Naive thymus-derived CD8-positive, alpha-beta T cell (primary cell): ENCODE measurements at regions not wholly inside any gene's neighbourhood (a gene's known extent, or its start where the extent isn't known, plus 50 kb on each side); places are given as distances from the start of the nearest gene placed in this dataset.
A peak's percentile ranks its signal among the peaks of the same experiment; 100 is the strongest.

Source experiments
- ATAC-seq, 2 donors: fragments of 150-1000 bp; cut with Tn5 transposase in 1 of 2; sonication (Bioruptor Pico), chemical (Tn5 transposase) in 1 of 2; 1 replicate in 1 of 2; 2 replicates in 1 of 2; pipeline ENCODE4 v1.10.0; 2021; ENCODE audit warnings: mild to moderate bottlenecking in 2 of 2, moderate library complexity in 2 of 2
- POLR2A ChIA-PET: fragments of 350-600 bp; sonication (Branson Sonifier 250); formaldehyde crosslinking; loops from one replicate; lab custom pipeline; 2021; ENCODE audit warnings: antibody characterized with exemption; lab: Charles Lee
- DNase-seq, 10 donors: peaks; one replicate each; pipeline versions ENCODE4 v3.0.0 to v3.0.0-alpha.2; 2020 to 2022
- H3K27ac Mint-ChIP-seq, 10 donors: one replicate each; pipeline ENCODE4 v1.8.0; 2020 to 2022; ENCODE audit warnings: mild to moderate bottlenecking in 10 of 10, mixed read lengths in 10 of 10, moderate library complexity in 4 of 10, inconsistent platforms in 1 of 10
- H3K27me3 Mint-ChIP-seq, 5 donors: one replicate each; pipeline ENCODE4 v1.8.0; 2021 to 2022; ENCODE audit warnings: mixed read lengths in 5 of 5
- H3K36me3 Mint-ChIP-seq, 3 donors: one replicate each; pipeline ENCODE4 v1.8.0; 2020 to 2022; ENCODE audit warnings: mixed read lengths in 3 of 3, mild to moderate bottlenecking in 2 of 3, inconsistent platforms in 1 of 3
- H3K4me1 Mint-ChIP-seq, 4 donors: one replicate each; pipeline ENCODE4 v1.8.0; 2021 to 2022; ENCODE audit warnings: mixed read lengths in 4 of 4
- H3K4me3 Mint-ChIP-seq, 10 donors: one replicate each; pipeline ENCODE4 v1.8.0; 2020 to 2022; ENCODE audit warnings: mild to moderate bottlenecking in 10 of 10, mixed read lengths in 10 of 10, moderate library complexity in 6 of 10, inconsistent platforms in 1 of 10
- H3K9me3 Mint-ChIP-seq, 9 donors: one replicate each; pipeline ENCODE4 v1.8.0; 2020 to 2022; ENCODE audit warnings: mixed read lengths in 9 of 9, mild to moderate bottlenecking in 3 of 9, inconsistent platforms in 1 of 9, moderate library complexity in 1 of 9

GRCh38 chr1:30318413-30318812, 405.0 kb downstream of the MATN1 start:
- no peak for DNase-seq
- Mint-ChIP-seq H3K4me3 (no peak overlapping the region), H3K36me3 (no peaks in the 10 kb centered on the region), H3K9me3 (peaks cover 0 to 4% (median 0%) of the 10 kb centered on the region in 9 donors), H3K4me1 (no peaks in the 10 kb centered on the region), H3K27me3 (peaks cover 7 to 73% (median 30%) of the 10 kb centered on the region in 5 donors), H3K27ac (peak overlapping the region in 1 of 10 donors; percentile 8)
- POLR2A ChIA-PET, result no interaction called here
- ATAC-seq, result no peak

- Mint-ChIP-seq H3K4me1 (no peaks in the 10 kb centered on the region), H3K27me3 (peaks cover 7 to 73% (median 30%) of the 10 kb centered on the region in 5 donors), H3K27ac (no peak overlapping the region), H3K4me3 (no peak overlapping the region), H3K36me3 (no peaks in the 10 kb centered on the region), H3K9me3 (peaks cover 0 to 4% (median 0%) of the 10 kb centered on the region in 9 donors)
- POLR2A ChIA-PET, result no interaction called here
- DNase-seq (no peak), ATAC-seq (no peak)
These were observed 405.5 kb downstream of the MATN1 start for GRCh38 chr1:30317921-30318320.

GRCh38 chr1:30316056-30316455, 407.3 kb downstream of the MATN1 start:
- Mint-ChIP-seq H3K27me3 (peaks cover 8 to 70% (median 36%) of the 10 kb centered on the region in 5 donors), H3K4me1 (no peaks in the 10 kb centered on the region), H3K27ac (peak overlapping the region in 1 of 10 donors; percentile 34), H3K4me3 (no peak overlapping the region), H3K36me3 (no peaks in the 10 kb centered on the region), H3K9me3 (peaks cover 0 to 4% (median 0%) of the 10 kb centered on the region in 9 donors)
- POLR2A ChIA-PET, result no interaction called here
- DNase-seq (no peak), ATAC-seq (no peak)

DNA sequence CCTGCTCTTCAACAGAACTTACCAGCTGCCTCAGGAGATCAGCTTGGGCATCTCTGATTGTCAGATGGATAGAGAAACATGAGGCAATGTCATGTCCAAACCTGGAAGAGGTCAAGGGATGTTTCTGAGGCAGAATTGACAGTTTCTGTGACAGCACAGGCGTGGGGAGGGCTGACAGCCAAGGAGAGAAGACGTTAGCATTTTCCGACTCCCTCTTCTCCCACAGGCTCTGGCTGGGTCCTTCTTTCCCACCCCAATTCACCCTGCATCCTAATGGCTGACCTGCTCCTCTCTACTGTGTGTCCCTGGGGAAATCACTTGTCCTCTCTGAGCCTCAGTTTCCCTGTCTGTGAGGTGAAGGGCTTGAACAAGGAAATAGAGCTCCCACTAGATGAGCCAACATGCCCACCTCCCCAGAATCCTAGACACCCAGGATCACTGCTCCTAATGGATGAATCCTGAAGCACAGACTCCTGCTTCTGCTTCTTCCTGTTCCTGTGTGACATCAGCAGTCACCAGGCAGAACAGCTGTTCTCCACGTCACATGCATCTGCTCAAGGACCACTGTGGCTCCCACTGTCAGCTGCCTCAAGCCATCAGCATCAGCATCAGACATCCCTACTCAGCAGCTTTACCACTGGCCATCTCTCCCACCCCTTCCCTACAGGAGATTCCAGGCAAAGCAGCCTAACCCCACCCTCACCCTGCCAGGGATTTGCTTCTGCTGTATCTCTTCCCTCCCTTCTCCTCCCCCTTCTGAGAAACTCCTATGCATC, 408.0 kb downstream of the MATN1 start:
- Mint-ChIP-seq H3K27me3 (peaks cover 8 to 70% (median 37%) of the 10 kb centered on the region in 5 donors), H3K27ac (no peak overlapping the region), H3K9me3 (peaks cover 0 to 4% (median 0%) of the 10 kb centered on the region in 9 donors), H3K4me1 (no peaks in the 10 kb centered on the region), H3K4me3 (no peak overlapping the region), H3K36me3 (no peaks in the 10 kb centered on the region)
- DNase-seq (no peak), ATAC-seq (no peak)
- POLR2A ChIA-PET, result no interaction called here

GRCh38 chr1:30314591-30314990, 408.8 kb downstream of the MATN1 start:
- Mint-ChIP-seq H3K9me3 (peaks cover 0 to 4% (median 0%) of the 10 kb centered on the region in 9 donors), H3K27ac (no peak overlapping the region), H3K27me3 (peaks cover 8 to 63% (median 33%) of the 10 kb centered on the region in 5 donors), H3K36me3 (no peaks in the 10 kb centered on the region), H3K4me1 (no peaks in the 10 kb centered on the region), H3K4me3 (no peak overlapping the region)
- ATAC-seq, result no peak
- POLR2A ChIA-PET, result no interaction called here
- peak in 1 of 10 donors; percentile 2 for DNase-seq

- no peak for DNase-seq
- Mint-ChIP-seq H3K4me1 (no peaks in the 10 kb centered on the region), H3K27ac (no peak overlapping the region), H3K4me3 (no peak overlapping the region), H3K9me3 (peaks cover 0 to 4% (median 0%) of the 10 kb centered on the region in 9 donors), H3K36me3 (no peaks in the 10 kb centered on the region), H3K27me3 (peaks cover 8 to 58% (median 31%) of the 10 kb centered on the region in 5 donors)
- ATAC-seq, result no peak
- POLR2A ChIA-PET, result no interaction called here
These were observed 409.8 kb downstream of the MATN1 start for GRCh38 chr1:30313584-30313983.

DNA sequence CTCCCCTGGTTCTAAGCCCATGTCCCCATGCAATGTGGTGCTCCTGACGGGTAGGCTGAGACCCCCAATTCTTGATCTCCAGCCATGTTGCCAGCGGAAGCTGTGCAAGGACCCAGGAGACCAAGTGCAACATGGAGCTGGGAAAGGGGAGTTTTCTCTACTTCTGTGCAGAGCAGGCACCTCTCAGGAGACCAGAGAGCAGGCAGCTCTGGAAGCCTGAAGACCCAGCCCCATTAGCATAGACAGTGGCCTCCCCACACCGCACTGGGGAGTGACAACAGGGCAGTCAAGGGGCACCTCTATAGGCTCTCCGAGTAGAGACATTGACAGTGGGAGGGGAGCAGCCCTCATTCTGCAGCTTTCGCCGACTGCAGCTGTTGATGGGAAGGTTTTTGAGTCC, 410.2 kb downstream of the MATN1 start:
- DNase-seq, result no peak
- POLR2A ChIA-PET, result no interaction called here
- ATAC-seq, result no peak
- Mint-ChIP-seq H3K27ac (no peak overlapping the region), H3K4me1 (no peaks in the 10 kb centered on the region), H3K36me3 (no peaks in the 10 kb centered on the region), H3K4me3 (no peak overlapping the region), H3K9me3 (peaks cover 0 to 4% (median 0%) of the 10 kb centered on the region in 9 donors), H3K27me3 (peaks cover 12 to 58% (median 27%) of the 10 kb centered on the region in 5 donors)

- peaks cover 11 to 58% (median 26%) of the 10 kb centered on the region in 5 donors for H3K27me3 Mint-ChIP-seq
These were observed 411.2 kb downstream of the MATN1 start for GRCh38 chr1:30312226-30312625.

DNA sequence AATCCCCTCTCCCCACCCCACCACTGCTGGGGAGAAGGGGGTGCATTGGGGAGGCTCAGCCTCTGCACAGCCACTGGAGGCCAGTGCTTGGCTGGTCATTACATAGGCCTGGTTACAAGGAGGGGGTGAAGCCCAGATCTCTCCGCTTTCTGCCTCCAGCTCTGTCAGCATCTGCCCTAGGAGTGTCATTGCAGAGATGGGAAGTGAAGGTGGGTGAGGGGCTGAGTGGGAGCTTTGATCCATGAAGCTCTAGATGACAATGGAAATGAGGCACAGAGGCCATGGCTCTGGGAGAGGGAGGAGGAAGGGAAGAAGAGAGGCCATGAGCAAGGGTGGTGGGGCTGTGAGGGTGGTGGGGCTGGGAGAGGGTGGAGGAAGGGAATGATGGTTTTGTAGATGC, 411.6 kb downstream of the MATN1 start:
- peak overlapping the region in 2 of 10 donors; percentile 22 to 57 for H3K27ac Mint-ChIP-seq
- H3K9me3 Mint-ChIP-seq, result peaks cover 0 to 4% (median 0%) of the 10 kb centered on the region in 9 donors
- POLR2A ChIA-PET, result no interaction called here
- H3K4me3 Mint-ChIP-seq, result no peak overlapping the region
- peaks cover 11 to 58% (median 28%) of the 10 kb centered on the region in 5 donors for H3K27me3 Mint-ChIP-seq
- DNase-seq (peak in 1 of 10 donors; percentile 7), ATAC-seq (no peak)
- no peaks in the 10 kb centered on the region for H3K36me3 Mint-ChIP-seq
- H3K4me1 Mint-ChIP-seq, result no peaks in the 10 kb centered on the region

More at GRCh38 chr1:30312226-30312625, 411.2 kb downstream of the MATN1 start:
- POLR2A ChIA-PET, result no interaction called here
- no peaks in the 10 kb centered on the region for H3K36me3 Mint-ChIP-seq
- no peaks in the 10 kb centered on the region for H3K4me1 Mint-ChIP-seq
- DNase-seq, result peak in 1 of 10 donors; percentile 14
- no peak overlapping the region for H3K27ac Mint-ChIP-seq
- no peak for ATAC-seq
- H3K9me3 Mint-ChIP-seq, result peaks cover 0 to 4% (median 0%) of the 10 kb centered on the region in 9 donors
- H3K4me3 Mint-ChIP-seq, result no peak overlapping the region

- POLR2A ChIA-PET, result no interaction called here
- H3K4me1 Mint-ChIP-seq, result no peaks in the 10 kb centered on the region
These were observed 412.2 kb downstream of the MATN1 start for GRCh38 chr1:30310966-30311742.

DNA sequence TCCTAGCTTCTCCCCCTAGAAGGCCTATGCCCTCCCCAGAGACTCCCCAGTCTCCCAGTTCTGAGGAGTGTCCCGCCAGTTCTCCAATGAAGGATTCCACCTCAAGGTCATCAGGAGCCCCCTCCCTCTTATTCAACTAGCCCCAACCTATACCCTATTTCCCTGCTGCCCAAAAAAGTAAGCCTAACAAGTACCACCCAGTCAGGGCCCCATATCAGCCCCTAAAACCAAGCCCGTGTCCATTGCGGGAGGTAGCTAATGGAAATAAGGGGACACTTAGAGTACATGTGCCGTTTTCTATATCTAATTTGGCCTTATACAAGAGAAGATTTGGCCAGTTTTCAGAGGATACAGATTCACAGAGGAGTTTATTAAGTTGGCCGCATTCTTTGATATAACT, 416.2 kb downstream of the MATN1 start:
- H3K4me3 Mint-ChIP-seq, result no peak overlapping the region
- ATAC-seq (no peak), DNase-seq (peak in 1 of 10 donors; percentile 5)
- POLR2A ChIA-PET, result no interaction called here
- no peak overlapping the region for H3K27ac Mint-ChIP-seq
- no peaks in the 10 kb centered on the region for H3K36me3 Mint-ChIP-seq
- H3K9me3 Mint-ChIP-seq, result peaks cover 0 to 4% (median 0%) of the 10 kb centered on the region in 9 donors
- H3K27me3 Mint-ChIP-seq, result peaks cover 13 to 60% (median 23%) of the 10 kb centered on the region in 5 donors
- no peaks in the 10 kb centered on the region for H3K4me1 Mint-ChIP-seq

More at GRCh38 chr1:30310966-30311742, 412.2 kb downstream of the MATN1 start:
- ATAC-seq (no peak), DNase-seq (peak in 1 of 10 donors; percentile 4)
- peaks cover 0 to 4% (median 0%) of the 10 kb centered on the region in 9 donors for H3K9me3 Mint-ChIP-seq
- peaks cover 14 to 58% (median 26%) of the 10 kb centered on the region in 5 donors for H3K27me3 Mint-ChIP-seq
- H3K36me3 Mint-ChIP-seq, result no peaks in the 10 kb centered on the region
- H3K4me3 Mint-ChIP-seq, result no peak overlapping the region
- peak overlapping the region in 2 of 10 donors; percentile 22 to 57 for H3K27ac Mint-ChIP-seq

- Mint-ChIP-seq H3K9me3 (peaks cover 0 to 4% (median 0%) of the 10 kb centered on the region in 9 donors), H3K36me3 (no peaks in the 10 kb centered on the region)
- DNase-seq, result peak in 1 of 10 donors; percentile 15
These were observed 417.9 kb downstream of the MATN1 start for GRCh38 chr1:30305519-30305918.

GRCh38 chr1:30305061-30305460, 418.3 kb downstream of the MATN1 start:
- Mint-ChIP-seq H3K4me1 (no peaks in the 10 kb centered on the region), H3K27me3 (peaks cover 15 to 79% (median 21%) of the 10 kb centered on the region in 5 donors), H3K9me3 (peaks cover 0 to 4% (median 0%) of the 10 kb centered on the region in 9 donors), H3K27ac (no peak overlapping the region), H3K4me3 (no peak overlapping the region), H3K36me3 (no peaks in the 10 kb centered on the region)
- ATAC-seq (no peak), DNase-seq (no peak)
- POLR2A ChIA-PET, result no interaction called here

More at GRCh38 chr1:30305519-30305918, 417.9 kb downstream of the MATN1 start:
- ATAC-seq, result no peak
- Mint-ChIP-seq H3K4me1 (no peaks in the 10 kb centered on the region), H3K27ac (no peak overlapping the region), H3K27me3 (peaks cover 15 to 75% (median 21%) of the 10 kb centered on the region in 5 donors), H3K4me3 (no peak overlapping the region)
- POLR2A ChIA-PET, result no interaction called here
